D721Med (cell line): ENCODE measurements at regions not wholly inside any gene's neighbourhood (a gene's known extent, or its start where the extent isn't known, plus 50 kb on each side); places are given as distances from the start of the nearest gene placed in this dataset.

Experiments
- DNase-seq: peaks from one replicate; pipeline ENCODE4 v3.0.0; 2011; ENCODE audit warnings: low spot score; ENCODE audit not compliant: insufficient read length
- FAIRE-seq: peaks from 2 replicates; lab custom pipeline; 2011; peaks lifted over from hg19 to GRCh38; lab: Jason Lieb, UNC
- TF ChIP-seq, protein P1 (sequence below): IDR thresholded peaks from 2 replicates; pipeline ENCODE4 v1.5.1; 2012; ENCODE audit warnings: mild to moderate bottlenecking, control low read depth; ENCODE audit not compliant: insufficient read depth; ENCODE audit errors: missing control alignments

DNA sequence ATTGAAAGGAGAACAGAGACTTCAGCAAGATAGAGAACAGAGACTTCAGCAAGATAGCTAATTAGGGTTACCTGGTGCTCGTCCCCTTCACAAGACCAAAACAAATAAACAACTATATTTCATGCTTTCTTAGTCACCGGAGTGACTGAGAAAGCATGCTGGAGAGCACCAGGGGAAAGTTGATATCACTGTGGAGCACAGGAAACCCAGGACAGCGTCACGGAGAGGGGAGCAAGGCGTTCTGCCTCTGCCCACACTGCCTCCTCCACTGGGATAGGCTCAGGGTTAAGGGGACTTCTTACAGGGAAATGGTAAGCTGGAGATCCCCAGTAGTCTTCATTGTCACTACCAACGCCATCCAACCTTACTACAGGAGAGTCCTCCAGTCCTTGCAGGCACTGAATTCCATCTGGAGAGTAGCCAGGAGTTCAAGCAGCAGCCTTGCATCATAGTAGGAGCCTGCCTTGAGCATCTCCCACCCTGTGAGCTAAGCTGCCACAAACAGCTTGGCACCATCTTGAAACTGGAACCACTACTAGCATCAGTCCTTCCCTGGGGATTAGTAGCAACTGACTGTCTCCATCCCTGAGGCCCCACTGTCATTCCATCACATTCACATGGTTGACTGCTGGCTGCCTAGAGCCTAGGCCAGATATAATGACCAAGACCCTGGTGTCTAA is 239.4 kb downstream of the PLPP3 start:
- DNase-seq = no peak
- TF ChIP-seq, protein P1, sequence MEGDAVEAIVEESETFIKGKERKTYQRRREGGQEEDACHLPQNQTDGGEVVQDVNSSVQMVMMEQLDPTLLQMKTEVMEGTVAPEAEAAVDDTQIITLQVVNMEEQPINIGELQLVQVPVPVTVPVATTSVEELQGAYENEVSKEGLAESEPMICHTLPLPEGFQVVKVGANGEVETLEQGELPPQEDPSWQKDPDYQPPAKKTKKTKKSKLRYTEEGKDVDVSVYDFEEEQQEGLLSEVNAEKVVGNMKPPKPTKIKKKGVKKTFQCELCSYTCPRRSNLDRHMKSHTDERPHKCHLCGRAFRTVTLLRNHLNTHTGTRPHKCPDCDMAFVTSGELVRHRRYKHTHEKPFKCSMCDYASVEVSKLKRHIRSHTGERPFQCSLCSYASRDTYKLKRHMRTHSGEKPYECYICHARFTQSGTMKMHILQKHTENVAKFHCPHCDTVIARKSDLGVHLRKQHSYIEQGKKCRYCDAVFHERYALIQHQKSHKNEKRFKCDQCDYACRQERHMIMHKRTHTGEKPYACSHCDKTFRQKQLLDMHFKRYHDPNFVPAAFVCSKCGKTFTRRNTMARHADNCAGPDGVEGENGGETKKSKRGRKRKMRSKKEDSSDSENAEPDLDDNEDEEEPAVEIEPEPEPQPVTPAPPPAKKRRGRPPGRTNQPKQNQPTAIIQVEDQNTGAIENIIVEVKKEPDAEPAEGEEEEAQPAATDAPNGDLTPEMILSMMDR = no peak
- FAIRE-seq = no peak

DNA sequence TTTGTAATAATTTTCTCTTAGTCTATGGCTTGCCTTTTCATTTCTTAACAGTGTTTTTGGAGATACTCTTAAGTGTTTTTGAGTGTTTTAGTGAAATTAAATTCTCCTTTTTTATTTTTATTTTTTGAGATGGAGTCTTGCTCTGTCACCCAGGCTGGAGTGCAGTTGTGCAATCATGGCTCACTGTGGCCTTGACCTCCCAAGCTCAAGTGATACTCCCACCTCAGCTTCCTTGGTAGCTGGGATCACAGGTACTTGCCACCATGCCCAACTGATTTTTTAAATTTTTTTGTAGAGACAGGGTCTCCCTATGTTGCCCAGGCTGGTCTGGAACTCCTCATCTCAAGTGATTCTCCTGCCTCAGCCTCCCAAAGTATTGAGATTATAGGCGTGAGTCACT is 240.3 kb downstream of the PLPP3 start:
- DNase-seq = no peak
- TF ChIP-seq, protein P1 = no peak
- FAIRE-seq = no peak

DNA sequence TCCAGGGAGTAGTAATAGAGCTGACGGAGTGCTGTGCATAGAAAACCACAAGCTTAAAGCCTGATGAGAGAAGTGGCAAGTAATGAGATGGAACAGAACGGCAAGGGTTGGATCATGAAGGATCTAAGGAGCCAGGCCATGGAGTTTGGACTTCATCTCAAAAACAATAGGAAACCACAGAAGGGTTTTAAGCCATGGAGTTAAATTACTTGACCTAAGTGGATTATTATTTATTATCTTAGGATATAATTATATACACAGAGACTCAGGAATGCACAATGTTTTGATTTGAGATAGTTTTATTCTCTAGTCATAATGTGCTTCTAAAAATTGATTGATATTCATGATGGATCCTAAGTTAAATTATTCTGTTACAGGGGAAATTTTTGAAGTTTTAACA is 242.4 kb downstream of the PLPP3 start:
- FAIRE-seq = no peak
- no peak for DNase-seq
- TF ChIP-seq, protein P1 = no peak

DNA sequence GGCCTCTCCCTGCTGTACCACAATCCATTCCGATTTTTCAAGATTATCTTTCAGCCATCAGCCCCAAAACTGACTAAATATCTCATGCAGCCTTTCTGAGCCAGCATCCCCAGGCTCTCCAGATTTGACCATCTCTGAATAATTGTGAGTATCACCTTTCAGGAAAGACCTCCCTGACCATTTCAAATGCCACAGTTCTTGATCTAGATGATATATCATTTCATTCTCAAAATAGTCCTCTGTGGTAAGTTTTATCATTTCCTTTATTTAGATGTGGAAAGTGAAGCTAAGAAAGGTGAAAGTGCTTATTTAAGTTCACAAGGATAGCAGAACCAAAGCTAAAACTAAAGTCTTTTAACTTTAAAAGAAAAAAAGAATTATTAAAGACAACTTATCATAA is 244.0 kb downstream of the PLPP3 start:
- FAIRE-seq (no peak), DNase-seq (no peak)
- TF ChIP-seq, protein P1 = no peak

DNA sequence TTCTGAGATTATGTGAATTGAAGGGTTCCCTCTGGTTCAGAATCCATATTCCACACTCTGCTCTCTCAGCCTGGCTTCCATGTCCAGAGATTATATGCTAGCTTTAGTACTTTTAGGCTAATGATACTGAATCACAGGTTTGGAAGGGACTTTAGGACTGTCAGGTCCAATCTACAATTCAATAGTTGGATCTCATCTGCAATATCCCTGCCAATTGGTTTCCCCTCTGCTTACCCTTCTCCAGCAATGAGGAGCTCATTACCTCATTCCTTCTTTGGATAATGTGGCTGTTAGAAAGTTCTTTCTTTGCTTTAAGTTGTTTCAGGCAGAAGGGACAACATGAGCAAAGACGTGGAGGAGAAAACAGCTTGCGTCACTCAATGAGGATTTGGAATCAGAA is 245.3 kb downstream of the PLPP3 start:
- no peak for FAIRE-seq
- no peak for DNase-seq
- TF ChIP-seq, protein P1 = no peak

DNA sequence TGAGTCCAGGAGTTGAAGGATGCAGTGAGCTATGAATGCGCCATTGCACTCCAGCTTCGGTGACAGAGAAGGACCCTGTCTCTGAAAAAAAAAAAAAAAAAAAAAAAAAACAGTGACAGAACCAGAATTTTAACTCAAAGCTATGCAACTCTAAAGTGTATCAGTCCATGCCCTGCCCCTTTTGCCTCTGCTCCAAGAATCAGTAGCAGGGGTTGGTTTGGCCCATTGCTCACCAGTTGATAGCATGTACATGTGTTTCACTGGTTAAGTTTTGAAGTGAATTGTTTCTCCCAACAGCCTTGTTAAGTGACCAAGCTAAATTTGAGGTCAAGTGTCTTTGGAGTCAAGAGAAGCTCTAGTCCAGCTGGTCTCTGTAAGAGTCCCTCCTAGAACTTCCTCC is 245.9 kb downstream of the PLPP3 start:
- TF ChIP-seq, protein P1 = no peak
- FAIRE-seq (no peak), DNase-seq (no peak)

DNA sequence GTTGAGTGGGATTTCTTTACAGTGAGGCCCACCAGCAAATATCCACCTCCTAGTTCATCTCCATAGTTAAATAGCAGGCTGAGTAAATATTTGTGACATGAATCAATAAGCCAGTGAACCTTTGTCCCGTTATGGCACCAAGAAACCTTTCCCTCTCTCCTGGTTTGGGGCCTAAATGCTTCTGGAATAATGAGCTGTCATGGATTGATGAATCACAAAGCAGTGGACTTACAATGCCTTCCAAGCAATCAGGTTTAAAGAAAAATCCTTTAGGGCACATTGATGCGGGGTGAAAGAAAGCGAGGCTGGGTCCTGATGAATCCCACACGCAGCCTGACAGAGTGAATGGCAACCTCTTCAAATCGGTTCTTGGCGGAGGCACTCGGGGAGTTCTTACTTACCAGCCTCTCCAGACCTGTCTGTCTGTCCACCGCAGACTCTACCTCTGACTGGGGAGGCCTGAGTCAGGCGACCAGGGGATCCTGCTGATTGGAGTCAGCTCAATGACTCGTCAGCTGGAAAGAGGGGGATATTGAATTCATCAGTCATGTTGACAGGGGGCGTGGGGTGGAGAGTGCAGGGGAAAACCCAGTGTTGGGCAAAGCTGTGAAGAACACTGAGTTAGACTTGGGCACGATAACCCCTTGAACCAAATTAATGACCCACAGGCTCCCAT is 247.3 kb downstream of the PLPP3 start:
- no peak for DNase-seq
- TF ChIP-seq, protein P1 = no peak
- no peak for FAIRE-seq
